ENCODE measurements at regions not wholly inside any gene's neighbourhood (a gene's known extent, or its start where the extent isn't known, plus 50 kb on each side); places are given as distances from the start of the nearest gene placed in this dataset.
"Not testable (repeated sequence)": the region's sequence is repeated elsewhere in the genome, so short reads cannot be mapped to it uniquely, and the experiment has no call there.

GRCh38 chr13:94837056-94837455 lies 124.7 kb upstream of the SOX21 start:
- not testable (repeated sequence) for TF ChIP-seq CTCF (conservative IDR thresholded peaks at IDR 0.05; ENCODE audit: low read depth, low read length); RFX5 (IDR thresholded peaks at IDR 0.05; ENCODE audit: low read depth, low read length); POLR2A (IDR thresholded peaks at IDR 0.05; ENCODE audit: low read depth, low read length); MAZ (IDR thresholded peaks at IDR 0.05; ENCODE audit: borderline replicate concordance, low read depth, low read length)
